ENCODE measurements at regions not wholly inside any gene's neighbourhood (a gene's known extent, or its start where the extent isn't known, plus 50 kb on each side); places are given as distances from the start of the nearest gene placed in this dataset.

- DNase-seq = peak; percentile 45
Observed at GRCh38 chr14:42792166-42792565, 1185.5 kb downstream of the LRFN5 start.

GRCh38 chr14:42782754-42783153 lies 1176.1 kb downstream of the LRFN5 start:
- no peak for DNase-seq

GRCh38 chr14:42778984-42779383 lies 1172.3 kb downstream of the LRFN5 start:
- DNase-seq = no peak

GRCh38 chr14:42750771-42751170 lies 1144.1 kb downstream of the LRFN5 start:
- no peak for DNase-seq

GRCh38 chr14:42742084-42742483 lies 1135.4 kb downstream of the LRFN5 start:
- no peak for DNase-seq

GRCh38 chr14:42736408-42736807 lies 1129.7 kb downstream of the LRFN5 start:
- no peak for DNase-seq

- no peak for DNase-seq
Observed at GRCh38 chr14:42734041-42734440, 1127.4 kb downstream of the LRFN5 start.

GRCh38 chr14:42732005-42732404 lies 1125.3 kb downstream of the LRFN5 start:
- no peak for DNase-seq

GRCh38 chr14:42731480-42731879 lies 1124.8 kb downstream of the LRFN5 start:
- no peak for DNase-seq

- no peak for DNase-seq
Observed at GRCh38 chr14:42729681-42730080, 1123.0 kb downstream of the LRFN5 start.

- DNase-seq = no peak
Observed at GRCh38 chr14:42719391-42719790, 1112.7 kb downstream of the LRFN5 start.

GRCh38 chr14:42715316-42715715 lies 1108.6 kb downstream of the LRFN5 start:
- DNase-seq = no peak

GRCh38 chr14:42710071-42710470 lies 1103.4 kb downstream of the LRFN5 start:
- DNase-seq = no peak

GRCh38 chr14:42703501-42703900 lies 1096.8 kb downstream of the LRFN5 start:
- DNase-seq = no peak

- DNase-seq = no peak
Observed at GRCh38 chr14:42687421-42687820, 1080.7 kb downstream of the LRFN5 start.

- DNase-seq = no peak
Observed at GRCh38 chr14:42683707-42684106, 1077.0 kb downstream of the LRFN5 start.

- DNase-seq = no peak
Observed at GRCh38 chr14:42676636-42677035, 1070.0 kb downstream of the LRFN5 start.

- DNase-seq = no peak
Observed at GRCh38 chr14:42673963-42674362, 1067.3 kb downstream of the LRFN5 start.

GRCh38 chr14:42671636-42672035 lies 1065.0 kb downstream of the LRFN5 start:
- DNase-seq = no peak

- DNase-seq = no peak
Observed at GRCh38 chr14:42665083-42665482, 1058.4 kb downstream of the LRFN5 start.

GRCh38 chr14:42664190-42664589 lies 1057.5 kb downstream of the LRFN5 start:
- DNase-seq = no peak

GRCh38 chr14:42654707-42655106 lies 1048.0 kb downstream of the LRFN5 start:
- no peak for DNase-seq

- DNase-seq = no peak
Observed at GRCh38 chr14:42642787-42643186, 1036.1 kb downstream of the LRFN5 start.

- DNase-seq = no peak
Observed at GRCh38 chr14:42633504-42634095, 1026.9 kb downstream of the LRFN5 start.

GRCh38 chr14:42629553-42629952 lies 1022.9 kb downstream of the LRFN5 start:
- no peak for DNase-seq
